ENCODE measurements at regions not wholly inside any gene's neighbourhood (a gene's known extent, or its start where the extent isn't known, plus 50 kb on each side); places are given as distances from the start of the nearest gene placed in this dataset.

- H3K36me3 ChIP-seq: no peaks in the 10 kb centered on the region
- H3K4me1 ChIP-seq: no peaks in the 10 kb centered on the region
- H3K4me3 ChIP-seq: no peak overlapping the region
- H3K9me3 ChIP-seq: no peaks in the 10 kb centered on the region
- intact Hi-C loops (cut with DNase I): no loop called here
- H3K27me3 ChIP-seq: no peaks in the 10 kb centered on the region
- no peak overlapping the region for H3K27ac ChIP-seq
- TF ChIP-seq CTCF (IDR thresholded peaks at IDR 0.05): no peak
- no peak for DNase-seq (ENCODE audit: low spot score in 2 of 2)
Observed at GRCh38 chr10:33798754-33799153, 464.3 kb upstream of the NRP1 start.

GRCh38 chr10:33796680-33797079, 462.2 kb upstream of the NRP1 start:
- intact Hi-C loops (cut with DNase I): no loop called here
- H3K27me3 ChIP-seq: no peaks in the 10 kb centered on the region
- H3K36me3 ChIP-seq: no peaks in the 10 kb centered on the region
- no peak for DNase-seq (ENCODE audit: low spot score in 2 of 2)
- H3K4me3 ChIP-seq: no peak overlapping the region
- H3K27ac ChIP-seq: no peak overlapping the region
- no peak for TF ChIP-seq CTCF (IDR thresholded peaks at IDR 0.05)
- no peaks in the 10 kb centered on the region for H3K4me1 ChIP-seq
- no peaks in the 10 kb centered on the region for H3K9me3 ChIP-seq

GRCh38 chr10:33795529-33795928, 461.1 kb upstream of the NRP1 start:
- no peaks in the 10 kb centered on the region for H3K27me3 ChIP-seq
- H3K27ac ChIP-seq: no peak overlapping the region
- TF ChIP-seq CTCF (IDR thresholded peaks at IDR 0.05): no peak
- intact Hi-C loops (cut with DNase I): no loop called here
- H3K9me3 ChIP-seq: no peaks in the 10 kb centered on the region
- no peak for DNase-seq (ENCODE audit: low spot score in 2 of 2)
- no peak overlapping the region for H3K4me3 ChIP-seq
- no peaks in the 10 kb centered on the region for H3K36me3 ChIP-seq
- no peaks in the 10 kb centered on the region for H3K4me1 ChIP-seq

- H3K9me3 ChIP-seq: no peaks in the 10 kb centered on the region
- intact Hi-C loops (cut with DNase I): no loop called here
- H3K4me1 ChIP-seq: no peaks in the 10 kb centered on the region
- no peak overlapping the region for H3K4me3 ChIP-seq
- DNase-seq (ENCODE audit: low spot score in 2 of 2): no peak
- H3K36me3 ChIP-seq: no peaks in the 10 kb centered on the region
- no peak overlapping the region for H3K27ac ChIP-seq
- H3K27me3 ChIP-seq: no peaks in the 10 kb centered on the region
- no peak for TF ChIP-seq CTCF (IDR thresholded peaks at IDR 0.05)
Observed at GRCh38 chr10:33794460-33794859, 460.0 kb upstream of the NRP1 start.

GRCh38 chr10:33793793-33794192, 459.3 kb upstream of the NRP1 start:
- no peaks in the 10 kb centered on the region for H3K27me3 ChIP-seq
- no peak overlapping the region for H3K27ac ChIP-seq
- H3K9me3 ChIP-seq: no peaks in the 10 kb centered on the region
- no peak overlapping the region for H3K4me3 ChIP-seq
- H3K36me3 ChIP-seq: no peaks in the 10 kb centered on the region
- no peak for TF ChIP-seq CTCF (IDR thresholded peaks at IDR 0.05)
- intact Hi-C loops (cut with DNase I): no loop called here
- H3K4me1 ChIP-seq: no peaks in the 10 kb centered on the region
- DNase-seq (ENCODE audit: low spot score in 2 of 2): no peak

GRCh38 chr10:33791272-33791660, 456.8 kb upstream of the NRP1 start:
- Histone ChIP-seq H3K9me3 (no peaks in the 10 kb centered on the region), H3K27me3 (no peaks in the 10 kb centered on the region), H3K4me3 (no peak overlapping the region), H3K27ac (no peak overlapping the region), H3K36me3 (no peaks in the 10 kb centered on the region), H3K4me1 (no peaks in the 10 kb centered on the region)
- TF ChIP-seq CTCF (IDR thresholded peaks at IDR 0.05): no peak
- intact Hi-C loops (cut with DNase I): no loop called here
- DNase-seq (ENCODE audit: low spot score in 2 of 2): no peak

Measured in ascending aorta (tissue), 2 donors.